Nephron progenitor cell (in vitro differentiated cells): ENCODE measurements at regions not wholly inside any gene's neighbourhood (a gene's known extent, or its start where the extent isn't known, plus 50 kb on each side); places are given as distances from the start of the nearest gene placed in this dataset.
A peak's percentile ranks its signal among the peaks of the same experiment; 100 is the strongest.

ENCODE experiments used
- DNase-seq: peaks from one replicate; pipeline ENCODE4 v3.0.0; 2021
- H3K27ac Mint-ChIP-seq: 2 replicates; pipeline ENCODE4 v1.8.0; 2021; ENCODE audit warnings: mild to moderate bottlenecking, moderate library complexity, mixed read lengths
- H3K27me3 Mint-ChIP-seq: 2 replicates; pipeline ENCODE4 v1.8.0; 2021; ENCODE audit warnings: mild to moderate bottlenecking, low read depth, mixed read lengths; ENCODE audit not compliant: poor library complexity
- H3K36me3 Mint-ChIP-seq: 2 replicates; pipeline ENCODE4 v1.8.0; 2021; ENCODE audit warnings: low read depth, mixed read lengths
- H3K4me1 Mint-ChIP-seq: 2 replicates; pipeline ENCODE4 v1.8.0; 2021; ENCODE audit warnings: mixed read lengths
- H3K4me3 Mint-ChIP-seq: 2 replicates; pipeline ENCODE4 v1.8.0; 2021; ENCODE audit warnings: mild to moderate bottlenecking, moderate library complexity, mixed read lengths
- H3K9me3 Mint-ChIP-seq: 2 replicates; pipeline ENCODE4 v1.8.0; 2021; ENCODE audit warnings: mild to moderate bottlenecking, moderate library complexity, mixed read lengths
- TF ChIP-seq, protein P1 (sequence below): fragments of 200-600 bp; sonication (generic); IDR thresholded peaks from 2 replicates; pipeline ENCODE4 v1.5.0; 2021; ENCODE audit warnings: antibody characterized with exemption

DNA sequence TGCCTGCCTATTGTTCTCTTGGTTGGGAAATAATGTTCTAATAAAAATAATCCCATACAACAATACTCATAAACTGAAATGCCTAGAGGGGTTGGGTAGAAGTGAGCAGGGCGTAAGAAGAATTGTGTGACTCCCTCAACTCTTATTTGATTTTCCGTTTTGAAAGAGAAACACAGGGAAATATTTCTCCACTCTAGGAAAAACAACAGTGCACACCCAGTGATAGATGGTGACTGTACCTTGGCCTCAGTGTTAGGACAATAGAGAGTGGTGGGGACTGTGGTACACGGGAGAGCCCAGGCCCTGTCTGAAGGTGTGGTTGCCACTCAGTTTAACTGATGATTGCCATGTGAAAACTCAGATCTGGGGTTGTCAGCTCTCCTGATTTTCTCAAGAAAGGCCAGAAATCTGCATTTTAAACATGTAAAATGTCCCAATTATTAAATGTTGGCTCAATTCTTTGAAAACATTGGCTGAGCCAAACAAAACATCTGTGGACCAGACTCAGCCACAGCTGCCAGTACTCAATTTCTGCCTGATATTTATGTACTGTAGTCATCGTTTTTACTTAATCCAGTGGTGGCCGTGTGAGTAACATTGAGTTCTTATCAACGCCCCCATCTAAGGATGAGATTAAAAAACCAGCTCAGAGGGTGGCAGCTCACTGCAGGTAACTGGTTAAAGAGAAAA, 103.8 kb upstream of the ZNF618 start:
- Mint-ChIP-seq H3K9me3 (peaks cover 8% of the 10 kb centered on the region), H3K4me3 (no peak overlapping the region), H3K4me1 (peaks cover 12% of the 10 kb centered on the region), H3K36me3 (no peaks in the 10 kb centered on the region), H3K27ac (no peak overlapping the region), H3K27me3 (peaks cover 16% of the 10 kb centered on the region)
- DNase-seq: no peak
- TF ChIP-seq, protein P1, sequence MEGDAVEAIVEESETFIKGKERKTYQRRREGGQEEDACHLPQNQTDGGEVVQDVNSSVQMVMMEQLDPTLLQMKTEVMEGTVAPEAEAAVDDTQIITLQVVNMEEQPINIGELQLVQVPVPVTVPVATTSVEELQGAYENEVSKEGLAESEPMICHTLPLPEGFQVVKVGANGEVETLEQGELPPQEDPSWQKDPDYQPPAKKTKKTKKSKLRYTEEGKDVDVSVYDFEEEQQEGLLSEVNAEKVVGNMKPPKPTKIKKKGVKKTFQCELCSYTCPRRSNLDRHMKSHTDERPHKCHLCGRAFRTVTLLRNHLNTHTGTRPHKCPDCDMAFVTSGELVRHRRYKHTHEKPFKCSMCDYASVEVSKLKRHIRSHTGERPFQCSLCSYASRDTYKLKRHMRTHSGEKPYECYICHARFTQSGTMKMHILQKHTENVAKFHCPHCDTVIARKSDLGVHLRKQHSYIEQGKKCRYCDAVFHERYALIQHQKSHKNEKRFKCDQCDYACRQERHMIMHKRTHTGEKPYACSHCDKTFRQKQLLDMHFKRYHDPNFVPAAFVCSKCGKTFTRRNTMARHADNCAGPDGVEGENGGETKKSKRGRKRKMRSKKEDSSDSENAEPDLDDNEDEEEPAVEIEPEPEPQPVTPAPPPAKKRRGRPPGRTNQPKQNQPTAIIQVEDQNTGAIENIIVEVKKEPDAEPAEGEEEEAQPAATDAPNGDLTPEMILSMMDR: no peak

DNA sequence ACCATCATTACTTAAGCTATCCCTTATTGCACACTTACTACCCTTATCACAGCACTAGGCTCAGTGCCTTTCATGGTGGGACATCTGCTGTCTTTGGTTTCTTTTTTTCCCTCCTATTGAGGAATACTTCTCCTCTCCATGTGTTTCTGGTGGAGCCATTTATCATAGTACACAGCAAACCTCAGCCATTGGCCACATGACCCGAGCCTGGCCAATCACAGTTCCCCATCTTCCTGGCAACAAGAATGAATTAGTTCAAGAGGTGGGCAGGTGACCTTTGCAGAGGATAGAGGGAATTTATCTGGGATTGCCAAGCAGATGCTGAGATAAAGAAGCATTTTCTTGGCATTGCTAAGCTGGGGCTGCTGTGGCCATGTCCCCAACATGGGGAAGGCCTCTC, 101.1 kb upstream of the ZNF618 start:
- H3K9me3 Mint-ChIP-seq: peaks cover 4% of the 10 kb centered on the region
- peaks cover 12% of the 10 kb centered on the region for H3K4me1 Mint-ChIP-seq
- TF ChIP-seq, protein P1: no peak
- no peak for DNase-seq
- peak overlapping the region; percentile 38 for H3K27ac Mint-ChIP-seq
- no peak overlapping the region for H3K4me3 Mint-ChIP-seq
- H3K36me3 Mint-ChIP-seq: no peaks in the 10 kb centered on the region
- H3K27me3 Mint-ChIP-seq: peaks cover 16% of the 10 kb centered on the region

DNA sequence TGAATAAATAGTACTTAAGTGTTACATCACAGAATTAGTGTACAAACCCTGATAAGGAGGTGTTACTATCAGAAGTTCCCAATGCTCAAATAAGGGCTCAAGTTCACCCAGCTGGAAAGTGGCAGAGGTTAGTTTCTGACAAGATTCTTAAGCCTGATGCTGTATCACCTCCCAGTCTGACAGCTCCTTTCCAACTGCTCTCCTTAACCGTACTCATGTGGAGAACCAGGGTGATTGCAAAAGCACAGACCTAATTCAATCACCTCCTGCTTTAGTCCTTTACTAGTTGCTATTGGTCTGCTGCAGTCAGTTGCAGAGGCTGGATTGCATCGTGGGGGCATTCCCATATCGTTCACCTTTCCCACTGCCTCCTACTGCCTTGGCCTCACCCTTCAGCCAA, 100.4 kb upstream of the ZNF618 start:
- TF ChIP-seq, protein P1: no peak
- peaks cover 4% of the 10 kb centered on the region for H3K9me3 Mint-ChIP-seq

DNA sequence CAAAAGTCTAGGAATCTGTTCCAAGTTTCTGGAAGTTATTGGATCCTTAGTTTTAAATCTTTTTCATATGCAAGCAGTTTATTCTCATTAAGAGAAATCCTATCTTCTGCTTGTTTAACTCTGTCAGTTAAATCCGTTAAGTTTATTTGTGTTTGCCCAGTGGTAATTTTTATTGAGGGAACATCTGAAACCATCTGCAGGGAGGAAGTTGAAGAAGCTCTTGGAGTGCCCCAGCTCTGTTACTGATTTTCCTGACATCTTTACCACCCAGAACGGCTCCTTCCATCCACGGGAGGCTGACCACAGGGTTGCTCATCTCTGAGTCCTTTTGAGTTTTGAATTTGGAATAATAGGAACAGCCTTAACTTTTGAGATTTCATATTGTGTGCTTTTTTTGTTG, 99.9 kb upstream of the ZNF618 start:
- Mint-ChIP-seq H3K27ac (peak overlapping the region; percentile 33), H3K4me3 (no peak overlapping the region), H3K4me1 (peaks cover 22% of the 10 kb centered on the region), H3K9me3 (peaks cover 4% of the 10 kb centered on the region), H3K36me3 (no peaks in the 10 kb centered on the region), H3K27me3 (peaks cover 16% of the 10 kb centered on the region)
- no peak for DNase-seq
- TF ChIP-seq, protein P1: no peak

More for the DNA sequence above, 100.4 kb upstream of the ZNF618 start:
- Mint-ChIP-seq H3K36me3 (no peaks in the 10 kb centered on the region), H3K27me3 (peaks cover 16% of the 10 kb centered on the region), H3K4me3 (no peak overlapping the region), H3K27ac (no peak overlapping the region), H3K4me1 (peaks cover 17% of the 10 kb centered on the region)
- no peak for DNase-seq

DNA sequence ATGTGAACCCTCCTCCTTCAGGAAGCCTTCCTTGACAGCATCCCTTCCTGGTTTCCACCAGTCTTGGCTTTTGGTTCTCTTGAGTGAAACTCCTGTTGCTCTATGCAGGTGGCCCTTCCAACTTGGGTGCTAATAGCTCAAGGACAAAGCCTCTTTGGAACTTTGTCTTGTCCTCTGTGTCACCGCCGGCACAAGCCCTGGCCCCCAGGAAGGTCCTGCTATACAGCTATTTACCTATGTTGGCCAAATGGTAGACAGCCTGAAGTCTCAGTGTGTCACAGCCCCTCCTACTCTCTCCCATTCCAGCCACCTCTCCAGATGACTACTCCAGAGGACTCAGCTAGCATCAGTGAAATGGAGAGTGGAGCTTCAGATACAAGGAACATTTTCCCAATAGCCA, 94.7 kb upstream of the ZNF618 start:
- H3K4me3 Mint-ChIP-seq: peak overlapping the region; percentile 10

More for the DNA sequence above, 94.7 kb upstream of the ZNF618 start:
- H3K27ac Mint-ChIP-seq: peak overlapping the region; percentile 96
- DNase-seq: no peak
- H3K4me1 Mint-ChIP-seq: peaks cover 65% of the 10 kb centered on the region
- TF ChIP-seq, protein P1: no peak
- no peaks in the 10 kb centered on the region for H3K9me3 Mint-ChIP-seq
- peaks cover 6% of the 10 kb centered on the region for H3K27me3 Mint-ChIP-seq
- H3K36me3 Mint-ChIP-seq: no peaks in the 10 kb centered on the region
